Mesothelial cell of epicardium (in vitro differentiated cells): ENCODE measurements at regions not wholly inside any gene's neighbourhood (a gene's known extent, or its start where the extent isn't known, plus 50 kb on each side); places are given as distances from the start of the nearest gene placed in this dataset.

Source experiments
- DNase-seq, 2 experiments: peaks; one replicate each; pipeline ENCODE4 v3.0.0; 2021; ENCODE audit warnings: low spot score in 2 of 2; ENCODE audit not compliant: unreplicated experiment in 2 of 2
- H3K27ac Mint-ChIP-seq: 2 replicates; pipeline ENCODE4 v1.8.0; 2021; ENCODE audit warnings: mixed read lengths
- H3K27me3 Mint-ChIP-seq: 2 replicates; pipeline ENCODE4 v1.8.0; 2021; ENCODE audit warnings: low read depth, mixed read lengths
- H3K36me3 Mint-ChIP-seq: 2 replicates; pipeline ENCODE4 v1.8.0; 2021; ENCODE audit warnings: mixed read lengths
- H3K4me1 Mint-ChIP-seq: 2 replicates; pipeline ENCODE4 v1.8.0; 2021; ENCODE audit warnings: mixed read lengths
- H3K4me3 Mint-ChIP-seq: 2 replicates; pipeline ENCODE4 v1.8.0; 2021; ENCODE audit warnings: mild to moderate bottlenecking, moderate library complexity, mixed read lengths
- H3K9me3 Mint-ChIP-seq: 2 replicates; pipeline ENCODE4 v1.8.0; 2021; ENCODE audit warnings: mixed read lengths
- TF ChIP-seq, protein P1 (sequence below): fragments of 200-600 bp; sonication (generic); IDR thresholded peaks from one replicate; pipeline ENCODE4 v1.5.0; 2021; ENCODE audit warnings: antibody characterized with exemption; ENCODE audit not compliant: unreplicated experiment

DNA sequence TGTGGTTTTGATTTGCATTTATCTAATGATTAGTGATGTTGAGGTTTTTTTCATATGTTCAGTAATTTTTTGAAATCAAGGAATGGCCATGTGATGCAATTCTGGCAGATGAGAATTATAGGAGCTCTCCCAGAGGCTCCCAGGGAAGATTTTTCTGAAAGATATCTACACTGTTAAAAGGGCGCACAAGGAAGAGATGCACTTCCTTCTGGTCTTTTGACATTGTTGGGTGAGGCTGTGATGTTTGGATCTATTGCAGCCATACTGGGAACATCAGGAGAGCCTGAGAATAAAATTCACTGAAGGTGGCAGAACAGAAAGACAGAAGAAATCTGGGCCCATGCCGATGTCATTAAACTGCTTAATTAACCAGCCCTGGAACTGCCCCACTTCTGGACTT, 108.5 kb downstream of the DDX1 start:
- TF ChIP-seq, protein P1, sequence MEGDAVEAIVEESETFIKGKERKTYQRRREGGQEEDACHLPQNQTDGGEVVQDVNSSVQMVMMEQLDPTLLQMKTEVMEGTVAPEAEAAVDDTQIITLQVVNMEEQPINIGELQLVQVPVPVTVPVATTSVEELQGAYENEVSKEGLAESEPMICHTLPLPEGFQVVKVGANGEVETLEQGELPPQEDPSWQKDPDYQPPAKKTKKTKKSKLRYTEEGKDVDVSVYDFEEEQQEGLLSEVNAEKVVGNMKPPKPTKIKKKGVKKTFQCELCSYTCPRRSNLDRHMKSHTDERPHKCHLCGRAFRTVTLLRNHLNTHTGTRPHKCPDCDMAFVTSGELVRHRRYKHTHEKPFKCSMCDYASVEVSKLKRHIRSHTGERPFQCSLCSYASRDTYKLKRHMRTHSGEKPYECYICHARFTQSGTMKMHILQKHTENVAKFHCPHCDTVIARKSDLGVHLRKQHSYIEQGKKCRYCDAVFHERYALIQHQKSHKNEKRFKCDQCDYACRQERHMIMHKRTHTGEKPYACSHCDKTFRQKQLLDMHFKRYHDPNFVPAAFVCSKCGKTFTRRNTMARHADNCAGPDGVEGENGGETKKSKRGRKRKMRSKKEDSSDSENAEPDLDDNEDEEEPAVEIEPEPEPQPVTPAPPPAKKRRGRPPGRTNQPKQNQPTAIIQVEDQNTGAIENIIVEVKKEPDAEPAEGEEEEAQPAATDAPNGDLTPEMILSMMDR, result no peak

DNA sequence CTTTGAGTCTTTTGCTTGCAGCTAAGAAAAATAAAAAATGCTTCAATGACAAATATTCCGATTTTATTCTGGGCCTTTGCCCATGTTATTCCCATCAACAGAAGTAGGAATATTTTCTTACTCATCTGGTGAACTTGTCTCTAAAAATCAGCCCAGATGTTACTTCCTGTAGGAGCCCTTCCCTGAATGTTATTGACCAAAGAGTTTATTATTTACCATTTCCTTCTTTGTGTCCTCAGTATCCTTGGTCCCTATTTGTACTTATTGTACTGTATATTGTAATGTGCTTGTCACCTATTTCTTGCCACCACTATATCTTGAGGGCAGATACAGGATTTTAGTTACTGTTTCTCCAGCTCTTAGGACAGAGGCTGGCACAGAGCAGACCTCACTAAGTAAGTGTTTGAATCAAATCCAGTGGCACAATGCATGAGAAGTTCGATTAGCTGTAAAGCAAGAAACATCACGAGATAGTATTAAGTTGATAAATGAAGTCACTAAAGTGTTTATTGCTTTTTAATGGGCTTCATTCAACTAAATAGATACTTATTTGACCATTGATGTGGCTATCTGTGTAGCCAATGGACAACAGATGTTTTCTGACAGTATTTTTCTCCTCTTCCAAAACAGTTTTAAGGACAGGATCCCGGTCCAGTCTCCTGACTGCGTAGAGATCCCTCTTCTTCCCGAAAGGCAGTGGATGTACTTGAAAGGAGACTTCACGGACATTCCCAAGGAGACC, 109.1 kb downstream of the DDX1 start:
- H3K4me3 Mint-ChIP-seq, result no peak overlapping the region

More for the DNA sequence above, 108.5 kb downstream of the DDX1 start:
- H3K4me1 Mint-ChIP-seq, result peaks cover 14% of the 10 kb centered on the region
- no peak overlapping the region for H3K4me3 Mint-ChIP-seq
- no peak overlapping the region for H3K27ac Mint-ChIP-seq
- no peaks in the 10 kb centered on the region for H3K36me3 Mint-ChIP-seq
- no peaks in the 10 kb centered on the region for H3K27me3 Mint-ChIP-seq
- no peak for DNase-seq
- peaks cover 5% of the 10 kb centered on the region for H3K9me3 Mint-ChIP-seq

DNA sequence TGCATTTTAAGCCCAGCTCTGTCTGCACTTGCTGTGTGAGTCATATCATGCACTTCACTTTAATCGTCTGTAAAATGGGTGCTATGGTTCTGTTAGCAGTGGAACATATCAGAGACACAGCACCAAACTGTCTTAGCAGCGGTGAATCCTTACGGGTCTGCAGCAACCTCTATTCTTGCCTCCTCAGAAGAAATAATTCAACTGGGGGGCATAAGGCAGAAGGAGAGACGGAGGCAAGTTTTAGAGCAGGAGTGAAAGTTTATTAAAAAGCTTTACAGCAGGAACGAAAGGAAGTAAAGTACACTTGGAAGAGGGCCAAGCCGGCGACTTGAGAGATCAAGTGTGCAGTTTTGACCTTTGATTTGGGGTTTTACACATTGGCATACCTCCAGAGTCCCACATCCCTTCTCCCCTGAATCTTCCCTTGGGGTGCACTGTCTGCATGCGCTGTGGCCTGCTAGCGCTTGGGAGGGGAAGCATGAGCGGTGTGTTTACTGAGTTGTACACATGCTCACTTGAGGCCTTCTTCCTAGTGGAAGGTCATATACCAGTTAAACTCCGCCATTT, 109.8 kb downstream of the DDX1 start:
- TF ChIP-seq, protein P1, result no peak
- no peaks in the 10 kb centered on the region for H3K36me3 Mint-ChIP-seq
- no peak overlapping the region for H3K27ac Mint-ChIP-seq
- DNase-seq, result no peak
- peaks cover 3% of the 10 kb centered on the region for H3K9me3 Mint-ChIP-seq
- no peaks in the 10 kb centered on the region for H3K27me3 Mint-ChIP-seq
- peaks cover 14% of the 10 kb centered on the region for H3K4me1 Mint-ChIP-seq
- H3K4me3 Mint-ChIP-seq, result no peak overlapping the region

More for the DNA sequence above, 109.1 kb downstream of the DDX1 start:
- Mint-ChIP-seq H3K4me1 (peaks cover 14% of the 10 kb centered on the region), H3K27me3 (no peaks in the 10 kb centered on the region), H3K27ac (no peak overlapping the region), H3K36me3 (no peaks in the 10 kb centered on the region), H3K9me3 (peaks cover 5% of the 10 kb centered on the region)
- TF ChIP-seq, protein P1, result no peak
- DNase-seq, result no peak

DNA sequence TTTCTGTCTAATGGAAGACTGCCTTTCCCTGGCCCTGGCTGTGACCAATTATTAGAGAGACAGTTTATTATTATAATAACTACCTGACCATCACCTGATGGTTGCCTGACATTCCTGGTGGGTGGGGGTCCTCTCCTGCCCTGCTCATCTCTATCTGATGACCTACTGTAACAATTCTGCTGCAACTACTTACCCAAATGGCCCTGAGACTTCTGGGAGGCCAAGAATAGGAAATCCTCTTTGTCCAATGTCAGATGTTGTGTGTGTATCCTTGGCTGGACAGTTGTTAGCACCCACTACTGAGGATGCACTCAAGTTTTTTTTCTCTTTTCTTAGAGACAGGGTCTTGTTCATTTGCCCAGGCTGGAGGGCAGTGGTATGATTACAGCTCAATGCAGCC, 110.3 kb downstream of the DDX1 start:
- Mint-ChIP-seq H3K27ac (no peak overlapping the region), H3K9me3 (peaks cover 3% of the 10 kb centered on the region), H3K36me3 (no peaks in the 10 kb centered on the region), H3K4me1 (peaks cover 14% of the 10 kb centered on the region), H3K4me3 (no peak overlapping the region), H3K27me3 (no peaks in the 10 kb centered on the region)
- TF ChIP-seq, protein P1, result no peak
- DNase-seq, result no peak

DNA sequence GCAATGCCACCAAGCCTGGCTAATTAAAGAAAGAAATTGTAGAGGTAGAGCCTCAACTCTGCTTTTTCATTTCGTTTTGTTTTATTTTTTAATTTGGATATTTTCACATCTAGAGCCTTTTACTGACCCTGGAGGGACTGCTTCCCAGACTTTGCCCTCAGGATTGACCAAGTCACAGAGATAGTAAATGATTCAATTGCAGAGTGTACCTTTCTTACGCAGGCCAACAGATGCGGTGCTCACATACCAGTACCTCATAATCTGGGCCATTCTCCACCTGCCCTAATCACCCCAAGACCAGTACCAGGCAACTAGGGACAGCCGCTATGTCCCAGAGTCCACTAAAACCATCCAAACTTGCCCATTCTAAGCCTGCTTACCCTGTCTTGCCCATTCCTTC, 110.8 kb downstream of the DDX1 start:
- Mint-ChIP-seq H3K4me1 (peaks cover 14% of the 10 kb centered on the region), H3K27ac (no peak overlapping the region)
- TF ChIP-seq, protein P1, result no peak

More for the DNA sequence above, 110.8 kb downstream of the DDX1 start:
- peaks cover 3% of the 10 kb centered on the region for H3K9me3 Mint-ChIP-seq
- no peaks in the 10 kb centered on the region for H3K27me3 Mint-ChIP-seq
- H3K36me3 Mint-ChIP-seq, result no peaks in the 10 kb centered on the region
- no peak for DNase-seq
- no peak overlapping the region for H3K4me3 Mint-ChIP-seq
